Neural crest cell (in vitro differentiated cells): ENCODE measurements at regions not wholly inside any gene's neighbourhood (a gene's known extent, or its start where the extent isn't known, plus 50 kb on each side); places are given as distances from the start of the nearest gene placed in this dataset.

Experiments
- DNase-seq: peaks from one replicate; pipeline ENCODE4 v3.0.0; 2021; ENCODE audit warnings: low read depth, mixed read lengths, low spot score
- H3K27ac Mint-ChIP-seq: one replicate; pipeline ENCODE4 v1.8.0; 2021; ENCODE audit warnings: mild to moderate bottlenecking, mixed read lengths; ENCODE audit not compliant: unreplicated experiment
- H3K27me3 Mint-ChIP-seq: 2 replicates; pipeline ENCODE4 v1.8.0; 2021; ENCODE audit warnings: low read depth, mild to moderate bottlenecking, mixed read lengths
- H3K36me3 Mint-ChIP-seq: 2 replicates; pipeline ENCODE4 v1.8.0; 2021; ENCODE audit warnings: low read depth, mild to moderate bottlenecking, mixed read lengths
- H3K4me1 Mint-ChIP-seq: 2 replicates; pipeline ENCODE4 v1.8.0; 2021; ENCODE audit warnings: mixed read lengths
- H3K4me3 Mint-ChIP-seq: one replicate; pipeline ENCODE4 v1.8.0; 2021; ENCODE audit warnings: mild to moderate bottlenecking, mixed read lengths
- H3K9me3 Mint-ChIP-seq: 2 replicates; pipeline ENCODE4 v1.8.0; 2021; ENCODE audit warnings: mixed read lengths
- TF ChIP-seq, protein P1 (sequence below): fragments of 200-600 bp; sonication (generic); conservative IDR thresholded peaks from 2 replicates; pipeline ENCODE4 v1.5.0; 2021; ENCODE audit warnings: antibody characterized with exemption, mild to moderate bottlenecking

DNA sequence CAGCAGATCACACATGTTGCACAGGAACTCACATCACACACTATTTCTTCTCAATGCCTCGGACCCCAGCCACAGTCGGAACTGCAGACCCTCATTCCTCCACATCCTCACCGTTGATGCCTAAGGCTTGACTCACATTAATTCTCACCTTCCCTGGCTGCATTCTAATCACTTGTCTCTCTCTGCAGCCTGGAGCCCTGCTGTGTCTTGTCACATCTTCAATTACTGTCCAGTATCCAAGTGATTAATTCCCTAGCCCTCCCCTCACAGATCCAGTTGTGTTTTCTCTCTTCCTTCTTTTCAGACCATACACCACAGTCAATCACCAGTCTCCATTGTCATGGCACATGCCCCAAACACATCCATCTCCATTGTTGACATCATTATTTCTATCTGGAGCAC is 592.4 kb upstream of the IGFBP3 start:
- TF ChIP-seq, protein P1, sequence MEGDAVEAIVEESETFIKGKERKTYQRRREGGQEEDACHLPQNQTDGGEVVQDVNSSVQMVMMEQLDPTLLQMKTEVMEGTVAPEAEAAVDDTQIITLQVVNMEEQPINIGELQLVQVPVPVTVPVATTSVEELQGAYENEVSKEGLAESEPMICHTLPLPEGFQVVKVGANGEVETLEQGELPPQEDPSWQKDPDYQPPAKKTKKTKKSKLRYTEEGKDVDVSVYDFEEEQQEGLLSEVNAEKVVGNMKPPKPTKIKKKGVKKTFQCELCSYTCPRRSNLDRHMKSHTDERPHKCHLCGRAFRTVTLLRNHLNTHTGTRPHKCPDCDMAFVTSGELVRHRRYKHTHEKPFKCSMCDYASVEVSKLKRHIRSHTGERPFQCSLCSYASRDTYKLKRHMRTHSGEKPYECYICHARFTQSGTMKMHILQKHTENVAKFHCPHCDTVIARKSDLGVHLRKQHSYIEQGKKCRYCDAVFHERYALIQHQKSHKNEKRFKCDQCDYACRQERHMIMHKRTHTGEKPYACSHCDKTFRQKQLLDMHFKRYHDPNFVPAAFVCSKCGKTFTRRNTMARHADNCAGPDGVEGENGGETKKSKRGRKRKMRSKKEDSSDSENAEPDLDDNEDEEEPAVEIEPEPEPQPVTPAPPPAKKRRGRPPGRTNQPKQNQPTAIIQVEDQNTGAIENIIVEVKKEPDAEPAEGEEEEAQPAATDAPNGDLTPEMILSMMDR, result no peak
- Mint-ChIP-seq H3K36me3 (no peaks in the 10 kb centered on the region), H3K4me3 (no peak overlapping the region), H3K27ac (no peak overlapping the region), H3K27me3 (no peaks in the 10 kb centered on the region), H3K4me1 (peaks cover 5% of the 10 kb centered on the region), H3K9me3 (peaks cover 6% of the 10 kb centered on the region)
- DNase-seq, result no peak

DNA sequence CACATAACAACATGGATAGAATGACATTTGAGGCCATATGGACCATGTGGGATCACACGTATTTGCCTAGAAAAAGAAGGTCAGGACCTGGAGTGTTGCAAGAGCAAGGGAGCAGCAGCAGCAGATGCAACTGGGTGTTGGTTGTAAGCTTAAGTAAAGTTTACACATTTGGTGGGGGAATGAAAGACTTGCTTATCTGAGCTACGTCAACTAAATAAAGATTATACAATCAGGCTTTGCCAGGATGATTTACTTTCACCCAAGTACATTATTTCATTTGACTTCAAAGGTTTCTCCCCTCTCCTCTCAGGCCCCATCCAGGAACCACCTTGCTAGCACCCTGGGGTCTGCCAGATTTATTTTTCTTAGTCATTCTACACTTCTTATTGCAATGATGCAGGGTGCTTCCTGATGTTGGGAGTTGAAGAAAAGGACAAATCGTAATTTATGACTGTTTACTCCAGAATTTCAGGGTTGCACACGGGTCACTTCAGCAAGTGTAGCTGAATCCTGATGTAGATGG is 591.9 kb upstream of the IGFBP3 start:
- no peaks in the 10 kb centered on the region for H3K36me3 Mint-ChIP-seq
- peaks cover 6% of the 10 kb centered on the region for H3K9me3 Mint-ChIP-seq
- no peak overlapping the region for H3K4me3 Mint-ChIP-seq
- no peak overlapping the region for H3K27ac Mint-ChIP-seq
- H3K4me1 Mint-ChIP-seq, result peaks cover 5% of the 10 kb centered on the region
- no peaks in the 10 kb centered on the region for H3K27me3 Mint-ChIP-seq
- no peak for DNase-seq
- TF ChIP-seq, protein P1, result no peak

DNA sequence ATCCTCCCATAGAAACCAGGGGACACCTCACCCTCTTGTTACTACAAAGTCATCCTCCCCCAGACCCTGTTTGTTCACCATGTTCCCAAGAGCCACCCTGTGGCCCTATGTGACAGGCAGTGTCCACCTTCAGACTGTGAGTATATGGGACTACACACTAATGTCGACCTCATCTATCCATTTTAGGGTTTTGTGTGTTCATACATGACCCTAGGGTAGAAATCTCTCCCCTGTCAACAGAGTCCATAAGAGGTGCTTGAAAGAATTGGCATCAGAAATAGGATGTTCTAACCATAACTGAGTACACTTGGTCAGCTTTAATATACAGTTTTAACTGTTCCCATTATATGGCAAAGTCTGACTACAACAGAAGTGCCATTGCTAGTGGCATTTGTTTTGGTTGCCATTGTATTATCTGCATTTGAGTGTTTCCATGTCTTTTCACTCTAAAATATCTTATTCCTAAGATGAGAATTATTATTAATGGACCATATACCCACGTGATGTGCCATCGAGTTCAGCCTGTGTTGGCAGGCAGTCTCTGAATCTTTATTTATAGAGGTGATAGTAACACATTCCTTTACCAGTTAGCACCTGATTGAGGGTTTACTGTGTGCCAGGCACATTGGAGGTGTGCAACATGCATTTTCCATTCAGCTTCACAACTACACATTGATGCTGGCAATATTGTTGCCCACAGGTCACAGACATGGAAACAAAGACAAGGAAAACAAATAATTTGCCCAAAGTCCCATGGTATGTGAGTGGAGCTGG is 590.6 kb upstream of the IGFBP3 start:
- no peaks in the 10 kb centered on the region for H3K36me3 Mint-ChIP-seq
- no peaks in the 10 kb centered on the region for H3K27me3 Mint-ChIP-seq
- peaks cover 7% of the 10 kb centered on the region for H3K9me3 Mint-ChIP-seq
- DNase-seq, result no peak
- no peak overlapping the region for H3K27ac Mint-ChIP-seq
- no peak overlapping the region for H3K4me3 Mint-ChIP-seq
- peaks cover 5% of the 10 kb centered on the region for H3K4me1 Mint-ChIP-seq
- TF ChIP-seq, protein P1, result no peak

DNA sequence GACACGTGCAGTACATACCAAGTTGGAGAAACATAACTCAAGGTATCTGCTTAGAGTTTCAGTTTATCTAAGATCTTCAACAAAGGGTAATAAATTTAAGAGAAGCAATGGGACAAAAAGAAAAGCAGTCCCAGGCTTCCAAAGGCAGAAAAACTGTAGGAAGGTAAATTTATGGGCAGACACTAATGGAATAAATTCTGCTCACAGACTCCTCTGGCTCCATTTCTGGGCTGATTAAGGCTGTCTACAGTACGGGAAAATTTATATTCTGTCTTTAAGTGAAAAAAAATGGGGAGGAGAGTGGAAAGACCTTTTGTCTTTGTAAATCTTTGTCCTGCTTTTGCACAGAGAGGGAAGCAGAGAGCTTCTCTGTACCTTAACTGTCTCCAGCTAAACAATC is 587.5 kb upstream of the IGFBP3 start:
- no peaks in the 10 kb centered on the region for H3K27me3 Mint-ChIP-seq
- TF ChIP-seq, protein P1, result no peak
- peaks cover 14% of the 10 kb centered on the region for H3K9me3 Mint-ChIP-seq
- peaks cover 3% of the 10 kb centered on the region for H3K4me1 Mint-ChIP-seq
- H3K27ac Mint-ChIP-seq, result no peak overlapping the region
- H3K4me3 Mint-ChIP-seq, result no peak overlapping the region
- DNase-seq, result no peak
- H3K36me3 Mint-ChIP-seq, result peaks cover 5% of the 10 kb centered on the region

DNA sequence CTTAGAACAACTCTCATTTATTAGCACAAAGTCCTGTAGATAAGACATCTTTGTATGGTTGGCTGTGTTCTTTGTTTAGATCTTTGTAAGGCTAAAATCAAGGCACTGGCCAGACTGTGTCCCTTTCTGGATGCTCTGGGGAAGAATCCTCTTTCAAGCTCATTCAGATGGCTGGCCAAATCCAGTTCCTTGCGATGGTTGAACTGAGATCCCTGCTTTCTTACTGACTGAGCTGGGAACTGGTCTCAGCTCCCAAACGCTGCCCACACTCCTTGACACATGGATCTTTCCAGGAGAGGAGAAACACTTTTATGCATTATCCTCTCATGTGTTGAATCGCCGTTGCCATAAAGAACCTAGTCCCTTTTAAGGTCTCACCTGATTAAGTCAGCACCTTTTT is 586.5 kb upstream of the IGFBP3 start:
- TF ChIP-seq, protein P1, result no peak
- no peaks in the 10 kb centered on the region for H3K27me3 Mint-ChIP-seq
- H3K36me3 Mint-ChIP-seq, result peaks cover 5% of the 10 kb centered on the region
- no peak for DNase-seq
- H3K4me1 Mint-ChIP-seq, result no peaks in the 10 kb centered on the region
- H3K9me3 Mint-ChIP-seq, result peaks cover 14% of the 10 kb centered on the region
- H3K27ac Mint-ChIP-seq, result no peak overlapping the region
- H3K4me3 Mint-ChIP-seq, result no peak overlapping the region
